Prostate gland (tissue), 2 donors: ENCODE measurements at regions not wholly inside any gene's neighbourhood (a gene's known extent, or its start where the extent isn't known, plus 50 kb on each side); places are given as distances from the start of the nearest gene placed in this dataset.

Experiments
- DNase-seq: peaks from one replicate; pipeline ENCODE4 v3.0.0-alpha.2; 2019; ENCODE audit warnings: low spot score
- H3K27ac ChIP-seq, 2 donors: fragments of 200-600 bp; sonication (generic); 2 replicates each; pipeline ENCODE4 v1.5.1; 2017 to 2019
- H3K27me3 ChIP-seq: fragments of 200-600 bp; sonication (generic); replicated peaks from 2 replicates; pipeline ENCODE4 v1.5.1; 2019; ENCODE audit not compliant: insufficient read depth
- H3K36me3 ChIP-seq, 2 donors: fragments of 200-600 bp; sonication (generic); 1 replicate in 1 of 2; 2 replicates in 1 of 2; pipeline versions ENCODE4 v1.5.1 to v1.8.1; 2017 to 2019
- H3K4me1 ChIP-seq: fragments of 200-600 bp; sonication (generic); replicated peaks from 2 replicates; pipeline ENCODE4 v1.5.1; 2019
- H3K4me3 ChIP-seq, 2 donors: fragments of 200-600 bp; sonication (generic); 2 replicates each; pipeline ENCODE4 v1.5.1; 2017 to 2019
- H3K9me3 ChIP-seq: fragments of 200-600 bp; sonication (generic); 2 replicates; pipeline ENCODE4 v1.5.1; 2017
- CTCF ChIP-seq, 4 experiments: fragments of 200-600 bp in 2 of 4; fragments of 450-650 bp in 2 of 4; sonication (generic) in 2 of 4; IDR thresholded peaks; 1 replicate in 3 of 4; 2 replicates in 1 of 4; pipeline ENCODE4 v1.5.1; 2016 to 2019; ENCODE audit warnings: antibody characterized with exemption in 4 of 4, mild to moderate bottlenecking in 2 of 4, moderate library complexity in 2 of 4
- POLR2A ChIP-seq: fragments of 450-650 bp; IDR thresholded peaks from one replicate; pipeline ENCODE4 v1.6.1; 2016; ENCODE audit warnings: antibody characterized with exemption, mild to moderate bottlenecking
- POLR2AphosphoS5 ChIP-seq: sonication (generic); formaldehyde crosslinking; IDR thresholded peaks from one replicate; pipeline ENCODE4 v1.6.1; 2017; ENCODE audit warnings: antibody characterized with exemption
- WGBS: methylation state at CpG from one replicate; pipeline ENCODE4 v1.1.5; 2018; 5-methylcytosine and 5-hydroxymethylcytosine counted together
- intact Hi-C: fragments of 100-400 bp; cut with DNase I; formaldehyde crosslinking; loops from one replicate; pipeline ENCODE4 v1.14.2; 2022

GRCh38 chr9:87787735-87788134, 61.8 kb downstream of the CTSL start:
- no peak for TF ChIP-seq POLR2A
- TF ChIP-seq CTCF (IDR thresholded peaks at IDR 0.05): no peak
- TF ChIP-seq POLR2AphosphoS5: no peak
- Histone ChIP-seq H3K27me3 (no peaks in the 10 kb centered on the region), H3K9me3 (no peaks in the 10 kb centered on the region), H3K4me3 (no peak overlapping the region), H3K27ac (no peak overlapping the region), H3K36me3 (no peaks in the 10 kb centered on the region), H3K4me1 (no peaks in the 10 kb centered on the region)
- DNase-seq: no peak
- 94% methylated on average over 5 of the region's 5 CpGs for WGBS
- intact Hi-C loops: no loop called here

- intact Hi-C loops: no loop called here
- Histone ChIP-seq H3K4me3 (no peak overlapping the region), H3K27ac (no peak overlapping the region), H3K9me3 (no peaks in the 10 kb centered on the region), H3K36me3 (no peaks in the 10 kb centered on the region), H3K4me1 (no peaks in the 10 kb centered on the region), H3K27me3 (no peaks in the 10 kb centered on the region)
- DNase-seq: no peak
- TF ChIP-seq CTCF (IDR thresholded peaks at IDR 0.05) (no peak), POLR2A (no peak), POLR2AphosphoS5 (no peak)
- WGBS: 83% methylated on average over 6 of the region's 6 CpGs
Observed at GRCh38 chr9:87792831-87793288, 66.9 kb downstream of the CTSL start.

- no peak for TF ChIP-seq POLR2A
- TF ChIP-seq CTCF (IDR thresholded peaks at IDR 0.05): no peak
- TF ChIP-seq POLR2AphosphoS5: no peak
- Histone ChIP-seq H3K36me3 (no peaks in the 10 kb centered on the region), H3K27ac (no peak overlapping the region), H3K9me3 (no peaks in the 10 kb centered on the region), H3K4me1 (no peaks in the 10 kb centered on the region), H3K27me3 (no peaks in the 10 kb centered on the region), H3K4me3 (no peak overlapping the region)
- intact Hi-C loops: no loop called here
- 83% methylated on average over 6 of the region's 6 CpGs for WGBS
- DNase-seq: no peak
Observed at GRCh38 chr9:87793292-87793691, 67.4 kb downstream of the CTSL start.

- H3K4me1 ChIP-seq: no peaks in the 10 kb centered on the region
- intact Hi-C loops: no loop called here
- no peak for DNase-seq
- H3K9me3 ChIP-seq: no peaks in the 10 kb centered on the region
- no peak for TF ChIP-seq POLR2AphosphoS5
- TF ChIP-seq CTCF (IDR thresholded peaks at IDR 0.05): no peak
- no peak for TF ChIP-seq POLR2A
- H3K27ac ChIP-seq: no peak overlapping the region
- H3K27me3 ChIP-seq: no peaks in the 10 kb centered on the region
- WGBS: 47% methylated on average over 4 of the region's 4 CpGs
- H3K36me3 ChIP-seq: no peaks in the 10 kb centered on the region
- H3K4me3 ChIP-seq: no peak overlapping the region
Observed at GRCh38 chr9:87795178-87795577, 69.3 kb downstream of the CTSL start.

GRCh38 chr9:87796196-87796595, 70.3 kb downstream of the CTSL start:
- intact Hi-C loops: no loop called here
- WGBS: 91% methylated on average over 2 of the region's 2 CpGs
- no peak for DNase-seq
- H3K36me3 ChIP-seq: no peaks in the 10 kb centered on the region
- H3K9me3 ChIP-seq: no peaks in the 10 kb centered on the region
- H3K27me3 ChIP-seq: no peaks in the 10 kb centered on the region
- H3K4me1 ChIP-seq: no peaks in the 10 kb centered on the region
- H3K4me3 ChIP-seq: no peak overlapping the region
- TF ChIP-seq CTCF (IDR thresholded peaks at IDR 0.05) (no peak), POLR2AphosphoS5 (no peak), POLR2A (no peak)
- no peak overlapping the region for H3K27ac ChIP-seq
